ENCODE measurements at regions not wholly inside any gene's neighbourhood (a gene's known extent, or its start where the extent isn't known, plus 50 kb on each side); places are given as distances from the start of the nearest gene placed in this dataset.

GRCh38 chr2:118670838-118671237 lies 176.6 kb downstream of the EN1 start:
- ATAC-seq (no peak), DNase-seq (no peak)
- no peaks in the 10 kb centered on the region for H3K9me3 ChIP-seq
- peaks cover 0 to 20% (median 0%) of the 10 kb centered on the region in 12 donors for H3K4me1 ChIP-seq
- no peaks in the 10 kb centered on the region for H3K36me3 ChIP-seq
- H3K4me3 ChIP-seq: no peak overlapping the region
- 42 to 52% (median 46%) methylated on average over 6 of the region's 6 CpGs for WGBS, 4 donors
- TF ChIP-seq CTCF (IDR thresholded peaks at IDR 0.05) (no peak), POLR2A (IDR thresholded peaks at IDR 0.05) (no peak)
- intact Hi-C loops (cut with DNase I): no loop called here
- H3K27ac ChIP-seq: no peak overlapping the region
- no peaks in the 10 kb centered on the region for H3K27me3 ChIP-seq

- no peaks in the 10 kb centered on the region for H3K9me3 ChIP-seq
- ATAC-seq (no peak), DNase-seq (no peak)
- peaks cover 0 to 20% (median 0%) of the 10 kb centered on the region in 12 donors for H3K4me1 ChIP-seq
- H3K27ac ChIP-seq: no peak overlapping the region
- 65 to 77% (median 75%) methylated on average over 2 of the region's 2 CpGs for WGBS, 4 donors
- intact Hi-C loops (cut with DNase I): no loop called here
- no peak overlapping the region for H3K4me3 ChIP-seq
- H3K36me3 ChIP-seq: no peaks in the 10 kb centered on the region
- H3K27me3 ChIP-seq: no peaks in the 10 kb centered on the region
- TF ChIP-seq CTCF (IDR thresholded peaks at IDR 0.05) (no peak), POLR2A (IDR thresholded peaks at IDR 0.05) (no peak)
These were observed 177.2 kb downstream of the EN1 start for GRCh38 chr2:118670276-118670675.

GRCh38 chr2:118669654-118670053 lies 177.8 kb downstream of the EN1 start:
- Histone ChIP-seq H3K4me1 (peaks cover 0 to 20% (median 0%) of the 10 kb centered on the region in 12 donors), H3K27me3 (no peaks in the 10 kb centered on the region), H3K36me3 (no peaks in the 10 kb centered on the region), H3K27ac (no peak overlapping the region), H3K9me3 (no peaks in the 10 kb centered on the region), H3K4me3 (no peak overlapping the region)
- no peak for TF ChIP-seq POLR2A (IDR thresholded peaks at IDR 0.05)
- TF ChIP-seq CTCF (IDR thresholded peaks at IDR 0.05): no peak
- intact Hi-C loops (cut with DNase I): no loop called here
- no peak for ATAC-seq
- DNase-seq: no peak

GRCh38 chr2:118668431-118669424 lies 178.7 kb downstream of the EN1 start:
- intact Hi-C loops (cut with DNase I): no loop called here
- no peak overlapping the region for H3K4me3 ChIP-seq
- no peaks in the 10 kb centered on the region for H3K9me3 ChIP-seq
- no peak for DNase-seq
- ATAC-seq: no peak
- H3K27ac ChIP-seq: no peak overlapping the region
- peaks cover 0 to 20% (median 0%) of the 10 kb centered on the region in 12 donors for H3K4me1 ChIP-seq
- no peaks in the 10 kb centered on the region for H3K36me3 ChIP-seq
- H3K27me3 ChIP-seq: no peaks in the 10 kb centered on the region
- no peak for TF ChIP-seq POLR2A (IDR thresholded peaks at IDR 0.05)
- TF ChIP-seq CTCF (IDR thresholded peaks at IDR 0.05): no peak
- WGBS, 4 donors: 45 to 47% (median 46%) methylated on average over 9 of the region's 9 CpGs
